ENCODE measurements at regions not wholly inside any gene's neighbourhood (a gene's known extent, or its start where the extent isn't known, plus 50 kb on each side); places are given as distances from the start of the nearest gene placed in this dataset.

DNA sequence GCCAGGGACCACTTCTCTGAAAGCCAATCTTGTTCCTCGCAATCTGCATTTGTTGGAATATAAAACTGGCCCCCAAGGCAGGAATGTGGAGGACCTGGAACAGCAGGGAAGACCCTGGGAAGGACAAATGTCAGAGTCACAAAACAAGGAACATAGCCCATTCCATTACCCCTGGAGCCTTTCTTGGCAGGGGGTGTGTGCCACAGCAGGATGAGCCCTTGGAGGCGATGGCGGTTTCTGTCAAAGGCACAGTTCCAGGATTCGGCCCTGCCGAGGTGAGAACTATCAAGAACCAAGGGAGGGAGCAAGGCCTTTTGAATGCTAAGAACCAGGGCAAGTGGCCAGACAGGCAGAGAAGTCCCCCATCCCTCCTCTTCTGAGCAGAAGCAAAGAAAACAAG, 204.3 kb downstream of the TRIM29 start (continued):
- TF ChIP-seq, protein P1, sequence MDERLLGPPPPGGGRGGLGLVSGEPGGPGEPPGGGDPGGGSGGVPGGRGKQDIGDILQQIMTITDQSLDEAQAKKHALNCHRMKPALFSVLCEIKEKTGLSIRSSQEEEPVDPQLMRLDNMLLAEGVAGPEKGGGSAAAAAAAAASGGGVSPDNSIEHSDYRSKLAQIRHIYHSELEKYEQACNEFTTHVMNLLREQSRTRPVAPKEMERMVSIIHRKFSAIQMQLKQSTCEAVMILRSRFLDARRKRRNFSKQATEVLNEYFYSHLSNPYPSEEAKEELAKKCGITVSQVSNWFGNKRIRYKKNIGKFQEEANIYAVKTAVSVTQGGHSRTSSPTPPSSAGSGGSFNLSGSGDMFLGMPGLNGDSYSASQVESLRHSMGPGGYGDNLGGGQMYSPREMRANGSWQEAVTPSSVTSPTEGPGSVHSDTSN (CRISPR knock-in tag; IDR thresholded peaks at IDR 0.05; ENCODE audit: low read depth): no peak
- TF ChIP-seq, protein P1 (tag; conservative IDR thresholded peaks at IDR 0.05; ENCODE audit: low read depth): no peak
- TF ChIP-seq NCOA2 (IDR thresholded peaks at IDR 0.05; ENCODE audit: partially characterized antibody in 2 of 2) (no peak), RFX7 (CRISPR knock-in tag; IDR thresholded peaks at IDR 0.05) (no peak), ZNF239 (CRISPR knock-in tag; IDR thresholded peaks at IDR 0.05) (no peak), PML (IDR thresholded peaks at IDR 0.05; ENCODE audit: low read length) (no peak), PCBP2 (IDR thresholded peaks at IDR 0.05; ENCODE audit: low read depth, low read length, poor library complexity, severe bottlenecking) (no peak), ZNF696 (CRISPR knock-in tag; conservative IDR thresholded peaks at IDR 0.05) (no peak), HDGF (IDR thresholded peaks at IDR 0.05) (no peak), PRPF4 (IDR thresholded peaks at IDR 0.05; ENCODE audit: insufficient read depth, low read depth, low read length, poor library complexity, severe bottlenecking) (no peak), SREBF2 (CRISPR knock-in tag; IDR thresholded peaks at IDR 0.05) (no peak), RNF2 (IDR thresholded peaks at IDR 0.05) (no peak), PCBP1 (IDR thresholded peaks at IDR 0.05; ENCODE audit: low read depth, low read length, poor library complexity, severe bottlenecking) (no peak), ELF2 (CRISPR knock-in tag; IDR thresholded peaks at IDR 0.05) (no peak)

All from K562 (cell line).